ENCODE measurements at regions not wholly inside any gene's neighbourhood (a gene's known extent, or its start where the extent isn't known, plus 50 kb on each side); places are given as distances from the start of the nearest gene placed in this dataset.
"Not testable (repeated sequence)": the region's sequence is repeated elsewhere in the genome, so short reads cannot be mapped to it uniquely, and the experiment has no call there.

- no peak overlapping the region for H3K4me3 ChIP-seq (ENCODE audit: low read depth, low read length)
- TF ChIP-seq, protein P1, sequence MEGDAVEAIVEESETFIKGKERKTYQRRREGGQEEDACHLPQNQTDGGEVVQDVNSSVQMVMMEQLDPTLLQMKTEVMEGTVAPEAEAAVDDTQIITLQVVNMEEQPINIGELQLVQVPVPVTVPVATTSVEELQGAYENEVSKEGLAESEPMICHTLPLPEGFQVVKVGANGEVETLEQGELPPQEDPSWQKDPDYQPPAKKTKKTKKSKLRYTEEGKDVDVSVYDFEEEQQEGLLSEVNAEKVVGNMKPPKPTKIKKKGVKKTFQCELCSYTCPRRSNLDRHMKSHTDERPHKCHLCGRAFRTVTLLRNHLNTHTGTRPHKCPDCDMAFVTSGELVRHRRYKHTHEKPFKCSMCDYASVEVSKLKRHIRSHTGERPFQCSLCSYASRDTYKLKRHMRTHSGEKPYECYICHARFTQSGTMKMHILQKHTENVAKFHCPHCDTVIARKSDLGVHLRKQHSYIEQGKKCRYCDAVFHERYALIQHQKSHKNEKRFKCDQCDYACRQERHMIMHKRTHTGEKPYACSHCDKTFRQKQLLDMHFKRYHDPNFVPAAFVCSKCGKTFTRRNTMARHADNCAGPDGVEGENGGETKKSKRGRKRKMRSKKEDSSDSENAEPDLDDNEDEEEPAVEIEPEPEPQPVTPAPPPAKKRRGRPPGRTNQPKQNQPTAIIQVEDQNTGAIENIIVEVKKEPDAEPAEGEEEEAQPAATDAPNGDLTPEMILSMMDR (IDR thresholded peaks at IDR 0.05; ENCODE audit: insufficient read depth, low read depth, low read length): no peak
- no peak for DNase-seq (ENCODE audit: low read depth)
Observed at GRCh38 chr17:27105636-27106035, 188.3 kb upstream of the WSB1 start.

DNA sequence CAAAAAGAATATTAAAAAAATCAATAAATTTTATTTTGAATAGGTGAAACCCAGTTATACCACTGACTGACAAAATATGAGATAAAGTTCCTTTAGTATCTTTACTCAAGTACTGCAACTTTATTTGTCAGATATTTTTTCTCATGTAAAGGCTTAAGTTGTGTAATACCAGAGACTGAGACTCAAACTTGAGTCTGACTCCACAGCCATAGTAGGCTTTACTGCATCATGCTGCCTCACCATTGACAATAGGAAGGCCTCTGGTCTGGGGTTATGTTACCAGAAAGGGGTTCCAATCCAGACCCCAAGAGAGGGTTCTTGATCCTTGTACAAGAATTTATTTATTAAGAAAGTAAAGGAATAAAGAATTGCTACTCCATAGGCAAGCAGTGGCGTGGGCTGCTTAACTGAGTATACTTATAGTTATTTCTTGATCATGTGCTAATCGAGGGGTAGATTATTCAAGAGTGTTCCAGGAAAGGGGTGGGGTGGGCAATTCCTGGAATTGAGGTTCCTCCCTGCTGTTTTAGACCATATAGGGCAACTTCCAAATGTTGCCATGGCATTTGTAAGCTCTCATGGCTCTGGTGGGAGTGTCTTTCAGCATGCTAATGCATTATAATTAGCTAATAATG is 187.4 kb upstream of the WSB1 start:
- TF ChIP-seq, protein P1 (IDR thresholded peaks at IDR 0.05; ENCODE audit: insufficient read depth, low read depth, low read length): no peak

DNA sequence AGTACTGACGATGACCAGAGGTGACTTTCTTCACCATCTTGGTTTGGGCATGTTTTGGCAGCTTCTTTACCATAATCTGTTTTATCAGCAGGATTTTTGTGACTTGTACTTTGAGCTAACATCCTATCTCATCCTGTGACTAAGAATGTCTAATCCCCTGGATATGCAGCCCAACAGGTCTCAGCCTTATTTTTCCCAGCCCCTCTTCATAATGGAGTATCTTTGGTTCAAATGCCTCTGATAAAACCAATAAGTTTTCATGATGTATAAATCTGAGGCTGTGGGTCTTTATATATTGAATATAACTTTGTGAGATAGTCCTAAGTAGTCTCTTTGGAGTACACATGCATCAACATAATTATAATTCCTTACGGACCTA is 186.9 kb upstream of the WSB1 start:
- TF ChIP-seq, protein P1 (IDR thresholded peaks at IDR 0.05; ENCODE audit: insufficient read depth, low read depth, low read length): no peak
- DNase-seq (ENCODE audit: low read depth): no peak
- H3K4me3 ChIP-seq (ENCODE audit: low read depth, low read length): no peak overlapping the region

More for the DNA sequence above, 187.4 kb upstream of the WSB1 start:
- DNase-seq (ENCODE audit: low read depth): no peak
- H3K4me3 ChIP-seq (ENCODE audit: low read depth, low read length): no peak overlapping the region

- H3K4me3 ChIP-seq (ENCODE audit: low read depth, low read length); DNase-seq (ENCODE audit: low read depth): not testable (repeated sequence)
Observed at GRCh38 chr17:27107386-27108328, 186.3 kb upstream of the WSB1 start.

- H3K4me3 ChIP-seq (ENCODE audit: low read depth, low read length): no peak overlapping the region
- no peak for DNase-seq (ENCODE audit: low read depth)
- TF ChIP-seq, protein P1 (IDR thresholded peaks at IDR 0.05; ENCODE audit: insufficient read depth, low read depth, low read length): no peak
Observed at GRCh38 chr17:27109346-27109745, 184.6 kb upstream of the WSB1 start.

DNA sequence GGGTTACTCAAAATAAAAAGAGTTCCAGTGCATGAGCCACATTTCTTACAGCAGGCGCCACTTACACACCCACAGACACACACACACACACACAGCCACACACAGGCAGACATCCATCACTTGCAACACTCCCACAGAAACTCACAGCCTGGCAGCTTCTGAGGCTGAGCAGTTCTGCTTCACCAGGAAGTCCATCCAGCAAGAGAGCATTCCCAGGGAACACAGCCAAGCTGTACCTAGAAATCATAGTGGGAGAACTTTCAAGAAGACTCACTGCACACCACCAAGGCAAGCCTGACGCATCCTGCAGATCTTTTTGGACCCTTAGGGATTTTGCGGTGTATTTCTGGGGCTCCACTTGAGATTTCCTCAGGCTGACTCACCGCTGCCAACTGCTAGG is 140.9 kb upstream of the WSB1 start:
- TF ChIP-seq, protein P1 (IDR thresholded peaks at IDR 0.05; ENCODE audit: insufficient read depth, low read depth, low read length): no peak
- DNase-seq (ENCODE audit: low read depth): peak; percentile 1
- H3K4me3 ChIP-seq (ENCODE audit: low read depth, low read length): no peak overlapping the region

DNA sequence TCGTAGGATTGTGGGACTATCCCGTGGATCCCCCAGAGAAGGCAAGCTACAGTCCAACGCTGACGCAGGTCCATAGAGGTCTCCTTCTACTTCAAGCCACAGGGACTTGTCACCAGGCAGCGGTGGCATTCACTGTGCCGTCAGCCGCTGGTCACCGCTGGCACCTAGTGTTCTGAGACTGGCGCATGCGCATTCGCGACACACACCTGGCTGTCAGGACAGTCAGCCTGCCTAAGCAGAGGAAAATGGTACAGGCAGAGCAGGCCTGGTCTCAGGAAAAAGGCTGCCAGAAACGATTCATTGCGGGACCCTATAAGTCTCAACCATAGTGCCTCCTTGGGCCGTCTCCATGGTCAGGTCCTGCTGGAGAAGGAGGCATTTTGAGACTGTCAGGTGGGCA is 138.0 kb upstream of the WSB1 start:
- no peak for DNase-seq (ENCODE audit: low read depth)
- no peak overlapping the region for H3K4me3 ChIP-seq (ENCODE audit: low read depth, low read length)
- TF ChIP-seq, protein P1 (IDR thresholded peaks at IDR 0.05; ENCODE audit: insufficient read depth, low read depth, low read length): no peak

All from fibroblast of villous mesenchyme (primary cell).